BJ (cell line): ENCODE measurements at regions not wholly inside any gene's neighbourhood (a gene's known extent, or its start where the extent isn't known, plus 50 kb on each side); places are given as distances from the start of the nearest gene placed in this dataset.
A peak's percentile ranks its signal among the peaks of the same experiment; 100 is the strongest.

ENCODE experiments used
- CTCF ChIA-PET: fragments of 350-600 bp; formaldehyde crosslinking; extraction: SDS; loops from one replicate; lab custom pipeline; 2021; ENCODE audit warnings: antibody characterized with exemption, inconsistent platforms; lab: Yijun Ruan, JAX
- POLR2A ChIA-PET: fragments of 300-600 bp; sonication (Branson Sonifier 250); formaldehyde crosslinking; extraction: SDS; loops from one replicate; lab custom pipeline; 2021; ENCODE audit warnings: antibody characterized with exemption; lab: Charles Lee
- DNase-seq: peaks from one replicate; pipeline ENCODE4 v3.0.0-alpha.2; 2011; ENCODE audit warnings: low read depth
- H3K27me3 ChIP-seq: 2 replicates; pipeline ENCODE4 v1.6.0; 2011; ENCODE audit warnings: low read length; ENCODE audit not compliant: control insufficient read depth, insufficient read depth
- H3K36me3 ChIP-seq: 2 replicates; pipeline ENCODE4 v1.5.1; 2011; ENCODE audit warnings: low read length; ENCODE audit not compliant: control insufficient read depth, insufficient read depth
- H3K4me3 ChIP-seq: 2 replicates; pipeline ENCODE4 v1.5.1; 2011; ENCODE audit warnings: low read depth, mild to moderate bottlenecking, control low read depth, low read length
- CTCF ChIP-seq: IDR thresholded peaks from 2 replicates; pipeline ENCODE4 v1.5.1; 2011; ENCODE audit warnings: low read depth, mild to moderate bottlenecking, control low read depth, inconsistent platforms, low read length, moderate library complexity; ENCODE audit not compliant: insufficient read depth

GRCh38 chr6:10019851-10020250 lies 395.0 kb downstream of the TFAP2A start:
- no peaks in the 10 kb centered on the region for H3K36me3 ChIP-seq
- no peaks in the 10 kb centered on the region for H3K27me3 ChIP-seq
- no peak overlapping the region for H3K4me3 ChIP-seq
- no peak for TF ChIP-seq CTCF
- no peak for DNase-seq
- ChIA-PET CTCF (interaction anchor here (2.8 kb wide), 1 partner anchor 11 kb away, joined by 12 read pairs; no protein-coding TSS in a partner anchor), POLR2A (no interaction called here)

GRCh38 chr6:10014557-10014956 lies 400.3 kb downstream of the TFAP2A start:
- ChIA-PET POLR2A (interaction anchor here (0.5 kb wide), 1 partner anchor 477 kb away, joined by 3 read pairs; no protein-coding TSS in a partner anchor), CTCF (no interaction called here)
- no peak overlapping the region for H3K4me3 ChIP-seq
- H3K36me3 ChIP-seq: no peaks in the 10 kb centered on the region
- H3K27me3 ChIP-seq: no peaks in the 10 kb centered on the region
- no peak for TF ChIP-seq CTCF
- peak; percentile 35 for DNase-seq

- no peak for TF ChIP-seq CTCF
- H3K36me3 ChIP-seq: no peaks in the 10 kb centered on the region
- DNase-seq: peak; percentile 43
- POLR2A ChIA-PET: interaction anchor here (0.6 kb wide), 1 partner anchor 223 kb away, joined by 3 read pairs; no protein-coding TSS in a partner anchor
- CTCF ChIA-PET: no interaction called here
- H3K4me3 ChIP-seq: no peak overlapping the region
- H3K27me3 ChIP-seq: no peaks in the 10 kb centered on the region
Measured at GRCh38 chr6:10000551-10000950, 414.3 kb downstream of the TFAP2A start.

- Histone ChIP-seq H3K27me3 (no peaks in the 10 kb centered on the region), H3K4me3 (no peak overlapping the region), H3K36me3 (no peaks in the 10 kb centered on the region)
- ChIA-PET POLR2A (no interaction called here), CTCF (no interaction called here)
- no peak for TF ChIP-seq CTCF
- DNase-seq: no peak
Measured at GRCh38 chr6:9999796-10000195, 415.1 kb downstream of the TFAP2A start.

- ChIA-PET POLR2A (no interaction called here), CTCF (no interaction called here)
- no peak for TF ChIP-seq CTCF
- Histone ChIP-seq H3K36me3 (no peaks in the 10 kb centered on the region), H3K4me3 (no peak overlapping the region), H3K27me3 (no peaks in the 10 kb centered on the region)
- DNase-seq: no peak
Measured at GRCh38 chr6:9986273-9986672, 428.6 kb downstream of the TFAP2A start.
